GM21526 (cell line): ENCODE measurements at regions not wholly inside any gene's neighbourhood (a gene's known extent, or its start where the extent isn't known, plus 50 kb on each side); places are given as distances from the start of the nearest gene placed in this dataset.
"Not testable (repeated sequence)": the region's sequence is repeated elsewhere in the genome, so short reads cannot be mapped to it uniquely, and the experiment has no call there.

Experiments
- ATAC-seq: cut with Tn5 transposase; IDR thresholded peaks from one replicate; pipeline ENCODE4 v1.9.1; 2021; ENCODE audit warnings: moderate library complexity; ENCODE audit not compliant: unreplicated experiment, low FRiP score

GRCh38 chr3:101913168-101913567 lies 63.9 kb downstream of the NFKBIZ start:
- ATAC-seq = no peak

- ATAC-seq = not testable (repeated sequence)
Observed at GRCh38 chr3:101917761-101918160, 68.4 kb downstream of the NFKBIZ start.

- not testable (repeated sequence) for ATAC-seq
Observed at GRCh38 chr3:101922151-101922725, 72.9 kb downstream of the NFKBIZ start.

- ATAC-seq = not testable (repeated sequence)
Observed at GRCh38 chr3:101924621-101925020, 75.3 kb downstream of the NFKBIZ start.

GRCh38 chr3:101925124-101925523 lies 75.8 kb downstream of the NFKBIZ start:
- ATAC-seq = not testable (repeated sequence)

GRCh38 chr3:101925564-101925963 lies 76.2 kb downstream of the NFKBIZ start:
- no peak for ATAC-seq

GRCh38 chr3:101926594-101927105 lies 77.3 kb downstream of the NFKBIZ start:
- ATAC-seq = no peak

- no peak for ATAC-seq
Observed at GRCh38 chr3:101928890-101929289, 79.6 kb downstream of the NFKBIZ start.

GRCh38 chr3:101931081-101931480 lies 81.8 kb downstream of the NFKBIZ start:
- no peak for ATAC-seq

GRCh38 chr3:101932326-101933068 lies 83.2 kb downstream of the NFKBIZ start:
- ATAC-seq = no peak

GRCh38 chr3:101936419-101937356 lies 87.4 kb downstream of the NFKBIZ start:
- ATAC-seq = peak; percentile 90

GRCh38 chr3:101938262-101938847 lies 89.0 kb downstream of the NFKBIZ start:
- ATAC-seq = peak; percentile 51

- ATAC-seq = no peak
Observed at GRCh38 chr3:101939361-101940049, 90.2 kb downstream of the NFKBIZ start.

GRCh38 chr3:101940521-101941317 lies 91.4 kb downstream of the NFKBIZ start:
- ATAC-seq = no peak

- ATAC-seq = no peak
Observed at GRCh38 chr3:101941318-101942040, 92.2 kb downstream of the NFKBIZ start.

GRCh38 chr3:101942356-101942755 lies 93.0 kb downstream of the NFKBIZ start:
- ATAC-seq = no peak

GRCh38 chr3:101943029-101943428 lies 93.7 kb downstream of the NFKBIZ start:
- ATAC-seq = no peak

- ATAC-seq = no peak
Observed at GRCh38 chr3:101944308-101944707, 95.0 kb downstream of the NFKBIZ start.

- ATAC-seq = no peak
Observed at GRCh38 chr3:101945980-101946379, 96.7 kb downstream of the NFKBIZ start.
